Muscle of arm (tissue), 1 donor: ENCODE measurements at regions not wholly inside any gene's neighbourhood (a gene's known extent, or its start where the extent isn't known, plus 50 kb on each side); places are given as distances from the start of the nearest gene placed in this dataset.

Experiments
- DNase-seq: peaks from one replicate; pipeline ENCODE4 v3.0.0-alpha.2; 2013

- DNase-seq, result no peak
Observed at GRCh38 chr12:76611533-76611932, 52.0 kb upstream of the OSBPL8 start.

DNA sequence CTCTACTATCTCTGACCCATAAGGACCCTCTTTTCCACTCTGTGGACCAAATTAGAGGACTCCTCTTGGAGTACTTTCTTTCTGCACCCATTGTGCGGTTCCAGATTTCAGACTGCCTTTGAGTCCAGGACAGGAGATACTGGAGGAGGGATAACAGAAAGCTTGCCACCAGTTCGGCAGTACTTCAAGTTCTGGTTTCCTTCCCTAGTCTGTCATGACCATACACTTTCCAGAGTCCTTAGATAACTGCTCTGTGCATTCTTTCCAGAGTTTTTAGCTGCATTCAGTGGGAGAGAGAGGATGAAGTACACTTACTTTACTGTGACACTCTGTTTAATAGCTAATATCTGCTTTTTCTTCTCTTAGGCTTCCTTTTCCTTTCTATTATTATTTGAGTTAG lies 54.8 kb upstream of the OSBPL8 start:
- DNase-seq, result no peak

DNA sequence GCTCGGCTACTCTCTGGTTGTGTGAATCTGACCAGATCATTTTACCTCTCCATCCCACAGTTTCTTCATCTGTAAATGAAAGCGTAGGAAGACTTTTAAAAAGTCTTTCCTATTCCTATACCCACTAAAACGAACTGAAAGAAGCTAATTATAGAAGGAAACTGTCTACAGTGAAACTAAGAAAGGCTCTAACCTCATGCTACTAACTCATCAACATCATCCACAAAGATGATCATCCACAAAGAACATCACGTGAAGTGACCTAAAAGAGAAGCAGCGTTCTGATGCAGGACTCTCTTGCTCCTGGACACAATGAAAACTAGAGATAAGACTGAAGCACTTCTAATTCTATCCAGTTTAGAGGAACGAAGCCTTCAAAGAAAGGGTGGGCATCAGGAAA lies 58.5 kb upstream of the OSBPL8 start:
- no peak for DNase-seq

DNA sequence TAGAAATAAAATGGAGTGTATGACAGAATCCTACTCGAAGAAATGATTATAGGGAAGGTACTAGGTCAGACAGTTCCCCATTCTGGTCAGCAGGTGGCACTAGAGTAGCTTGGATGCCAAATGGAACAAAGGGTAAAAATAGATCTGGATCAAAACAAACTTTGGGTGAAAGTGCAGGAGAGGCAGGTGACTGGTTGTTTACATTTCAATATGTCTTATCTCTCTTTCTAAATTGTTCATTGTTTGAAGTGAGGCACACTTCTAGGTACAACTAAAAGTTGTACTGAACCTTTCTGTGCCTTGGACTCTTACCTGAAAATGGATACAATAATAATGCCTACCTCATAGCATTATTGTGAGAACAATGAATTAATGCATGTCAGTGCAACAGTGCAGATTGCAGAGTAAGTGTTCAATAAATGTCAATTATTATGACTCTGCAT lies 62.0 kb upstream of the OSBPL8 start:
- DNase-seq, result peak; percentile 75

DNA sequence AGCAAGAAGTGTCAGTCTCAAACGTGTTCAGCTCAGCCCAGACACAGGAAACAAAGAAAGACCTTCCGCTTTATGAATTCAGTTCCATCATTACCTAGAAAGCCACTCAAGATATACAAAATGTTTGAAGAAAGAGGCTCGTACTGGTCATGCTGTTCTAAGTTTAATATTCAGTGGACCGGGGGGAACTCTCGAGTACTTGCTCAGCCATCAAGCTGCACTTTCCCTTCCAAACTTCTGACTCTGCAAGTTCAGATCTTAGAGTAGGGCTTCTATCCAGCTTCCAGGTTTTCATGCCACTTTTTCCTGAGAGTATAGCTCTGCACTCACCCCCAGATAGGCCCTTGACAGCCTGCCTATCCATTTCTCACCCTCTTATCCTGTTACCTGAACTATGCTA lies 62.8 kb upstream of the OSBPL8 start:
- DNase-seq, result no peak

GRCh38 chr12:76622915-76623314 lies 63.3 kb upstream of the OSBPL8 start:
- DNase-seq, result no peak

GRCh38 chr12:76623931-76624330 lies 64.4 kb upstream of the OSBPL8 start:
- no peak for DNase-seq

GRCh38 chr12:76627346-76628135 lies 68.0 kb upstream of the OSBPL8 start:
- DNase-seq, result no peak

DNA sequence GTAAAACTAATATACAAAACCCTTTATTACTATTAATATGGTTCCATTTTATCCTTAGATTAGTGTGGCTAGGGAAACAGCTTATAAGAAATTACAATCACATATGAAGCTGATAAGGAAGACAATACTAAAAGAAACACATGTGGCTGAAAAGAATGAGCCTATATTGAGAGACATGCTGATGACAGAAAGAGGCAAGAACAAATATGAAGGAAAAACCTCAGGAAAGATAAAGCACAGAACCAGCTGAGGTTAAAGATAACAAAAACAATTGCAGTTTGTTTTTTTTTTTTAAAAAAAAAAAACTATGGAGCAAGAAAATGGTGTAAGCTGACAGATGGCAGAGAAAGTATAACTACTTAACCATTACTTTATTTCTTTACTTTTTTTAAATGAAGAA lies 69.2 kb upstream of the OSBPL8 start:
- no peak for DNase-seq

- no peak for DNase-seq
Observed at GRCh38 chr12:76631741-76632140, 72.2 kb upstream of the OSBPL8 start.

DNA sequence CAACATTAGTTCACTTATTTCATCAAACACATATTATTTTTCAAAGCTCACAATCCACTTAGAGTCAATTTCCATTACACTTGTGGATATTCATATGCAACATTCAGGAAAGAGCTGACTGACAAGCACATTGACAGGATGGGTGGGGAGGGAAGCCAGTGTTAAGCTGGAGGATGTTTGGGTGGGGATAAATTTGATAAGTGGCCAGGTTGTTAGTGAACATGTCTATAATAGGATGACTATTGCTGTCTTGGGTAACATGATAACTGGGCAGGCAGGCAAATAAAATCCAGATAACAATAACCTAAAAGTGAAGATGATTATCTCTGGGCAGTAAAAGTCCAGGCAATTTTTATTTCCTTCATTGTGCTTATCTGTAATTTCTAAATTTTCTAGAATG lies 73.8 kb upstream of the OSBPL8 start:
- DNase-seq, result no peak

DNA sequence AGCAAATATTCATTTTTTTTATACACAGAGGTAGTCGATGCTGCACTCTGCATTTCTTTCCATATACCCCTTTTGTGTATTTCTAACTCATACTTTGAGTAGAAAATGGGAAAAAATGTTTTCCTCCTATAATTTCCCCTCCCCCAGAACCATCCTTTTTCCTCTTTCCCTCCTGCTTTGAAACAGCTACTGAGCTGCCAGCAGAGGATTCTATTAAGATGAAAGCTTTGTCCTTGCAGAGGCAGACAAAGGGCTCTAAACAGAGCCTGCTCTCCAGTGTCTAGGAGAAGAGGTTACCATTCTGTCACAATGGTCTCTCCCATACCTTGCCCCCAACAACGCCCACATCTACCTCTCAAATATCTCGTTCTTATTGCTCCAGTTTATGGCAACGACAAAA lies 74.6 kb upstream of the OSBPL8 start:
- DNase-seq, result no peak

GRCh38 chr12:76636121-76636692 lies 76.6 kb upstream of the OSBPL8 start:
- no peak for DNase-seq

DNA sequence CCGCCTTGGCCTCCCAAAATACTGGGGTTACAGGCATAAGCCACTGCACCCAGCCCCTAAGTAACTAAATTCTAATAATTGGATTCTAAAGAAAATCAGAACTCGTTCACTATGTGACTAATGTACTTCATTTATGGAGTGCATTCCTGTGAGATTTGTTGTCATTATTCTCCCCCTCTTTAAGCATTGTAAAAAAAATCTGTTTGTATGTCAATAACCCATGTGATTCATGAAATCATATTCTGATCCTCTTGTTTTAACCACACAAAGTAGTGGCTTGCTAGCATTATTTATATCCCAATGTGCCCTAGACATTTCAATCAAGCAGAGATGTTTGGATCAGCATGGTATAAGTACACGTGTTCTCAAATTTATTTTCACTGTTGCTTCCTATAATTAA lies 78.2 kb upstream of the OSBPL8 start:
- DNase-seq, result no peak

- DNase-seq, result no peak
Observed at GRCh38 chr12:76639646-76640045, 80.1 kb upstream of the OSBPL8 start.

- no peak for DNase-seq
Observed at GRCh38 chr12:76641073-76641472, 81.5 kb upstream of the OSBPL8 start.

- no peak for DNase-seq
Observed at GRCh38 chr12:76641961-76642360, 82.4 kb upstream of the OSBPL8 start.

GRCh38 chr12:76643438-76643837 lies 83.9 kb upstream of the OSBPL8 start:
- DNase-seq, result no peak

DNA sequence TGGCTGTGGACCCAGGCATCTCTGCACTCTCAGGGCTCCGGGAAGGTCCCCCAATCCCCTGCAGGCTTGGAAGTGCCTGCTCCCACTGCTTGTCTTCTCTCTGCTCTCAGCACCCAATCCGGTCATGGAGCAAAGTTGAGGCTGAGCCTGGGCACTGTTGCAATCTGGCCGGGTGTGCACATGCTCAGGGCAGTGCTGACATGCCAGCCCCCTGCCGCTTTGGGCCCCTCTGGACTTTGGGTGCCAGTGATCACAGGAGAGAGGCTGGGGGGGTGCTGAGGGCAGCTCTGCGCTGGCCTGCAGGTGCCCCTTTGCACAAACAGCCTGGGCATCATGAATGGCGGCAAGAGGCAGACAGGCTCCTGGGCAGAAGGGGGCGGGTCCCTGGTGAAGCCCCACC lies 85.4 kb upstream of the OSBPL8 start:
- DNase-seq, result no peak

DNA sequence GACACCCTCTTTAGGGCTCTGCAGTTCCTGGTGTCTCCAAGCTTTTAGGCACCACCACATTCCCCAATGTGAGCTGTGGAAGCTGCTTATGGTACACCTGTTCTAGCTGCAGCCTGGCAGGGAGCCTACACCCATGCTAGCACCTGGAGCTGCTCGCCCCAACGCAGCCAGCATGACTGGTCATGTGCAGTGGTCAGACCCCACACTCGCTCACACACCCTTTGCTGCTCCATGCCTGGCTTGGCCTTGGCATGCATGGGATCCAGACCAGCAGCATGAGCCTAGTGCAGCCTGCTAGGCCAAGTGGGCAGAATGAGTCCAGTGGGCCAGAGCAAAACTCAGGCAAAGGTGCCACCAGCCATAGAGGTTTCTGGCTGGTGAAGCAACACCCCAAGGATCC lies 86.4 kb upstream of the OSBPL8 start:
- DNase-seq, result no peak

- no peak for DNase-seq
Observed at GRCh38 chr12:76646366-76646765, 86.8 kb upstream of the OSBPL8 start.

DNA sequence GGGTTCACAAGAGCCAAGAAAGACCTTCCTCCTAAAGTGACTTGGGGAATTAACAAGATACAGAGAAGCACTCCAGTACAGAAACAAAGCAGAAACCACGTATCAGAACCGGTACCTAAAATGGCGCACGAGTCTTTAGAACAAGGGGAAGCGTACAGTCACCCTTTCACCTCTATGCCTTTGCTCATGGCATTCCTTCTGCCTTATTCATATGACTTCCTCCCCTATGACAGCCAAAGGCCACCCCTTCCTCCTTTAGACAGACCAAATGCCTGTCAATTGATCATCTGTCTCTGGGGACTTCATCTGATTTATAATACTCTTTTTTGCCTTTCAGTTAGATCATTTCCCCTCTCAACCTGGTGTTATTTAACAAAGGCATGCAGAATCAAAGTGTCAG lies 89.5 kb upstream of the OSBPL8 start:
- DNase-seq, result no peak

DNA sequence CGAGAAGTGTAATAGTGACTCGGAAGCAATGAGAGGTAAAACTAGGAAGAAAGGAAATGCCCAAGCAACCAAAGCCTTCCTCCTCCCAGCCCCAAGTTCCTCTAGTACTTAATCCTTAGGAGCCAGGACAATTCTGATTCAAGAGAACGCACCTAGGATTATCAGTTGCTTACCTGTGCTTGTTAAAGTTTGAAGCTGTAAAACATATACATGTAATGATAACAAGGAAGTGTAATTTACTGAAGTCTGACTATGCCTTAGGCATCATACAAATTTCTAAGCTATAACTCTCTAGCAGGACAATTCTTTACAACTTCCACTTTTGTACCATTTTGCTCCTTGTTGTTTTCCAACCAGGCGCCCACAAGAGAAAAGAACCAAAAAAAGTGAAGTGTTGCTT lies 92.8 kb upstream of the OSBPL8 start:
- DNase-seq, result no peak

GRCh38 chr12:76653342-76653741 lies 93.8 kb upstream of the OSBPL8 start:
- DNase-seq, result no peak
